ENCODE measurements at regions not wholly inside any gene's neighbourhood (a gene's known extent, or its start where the extent isn't known, plus 50 kb on each side); places are given as distances from the start of the nearest gene placed in this dataset.

- FAIRE-seq (no peak), ATAC-seq (peak; percentile 43 to 72 (median 58)), DNase-seq (no peak)
- WGBS, 2 donors = 69% methylated on average over 3 of the region's 3 CpGs
- TF ChIP-seq, protein P1, sequence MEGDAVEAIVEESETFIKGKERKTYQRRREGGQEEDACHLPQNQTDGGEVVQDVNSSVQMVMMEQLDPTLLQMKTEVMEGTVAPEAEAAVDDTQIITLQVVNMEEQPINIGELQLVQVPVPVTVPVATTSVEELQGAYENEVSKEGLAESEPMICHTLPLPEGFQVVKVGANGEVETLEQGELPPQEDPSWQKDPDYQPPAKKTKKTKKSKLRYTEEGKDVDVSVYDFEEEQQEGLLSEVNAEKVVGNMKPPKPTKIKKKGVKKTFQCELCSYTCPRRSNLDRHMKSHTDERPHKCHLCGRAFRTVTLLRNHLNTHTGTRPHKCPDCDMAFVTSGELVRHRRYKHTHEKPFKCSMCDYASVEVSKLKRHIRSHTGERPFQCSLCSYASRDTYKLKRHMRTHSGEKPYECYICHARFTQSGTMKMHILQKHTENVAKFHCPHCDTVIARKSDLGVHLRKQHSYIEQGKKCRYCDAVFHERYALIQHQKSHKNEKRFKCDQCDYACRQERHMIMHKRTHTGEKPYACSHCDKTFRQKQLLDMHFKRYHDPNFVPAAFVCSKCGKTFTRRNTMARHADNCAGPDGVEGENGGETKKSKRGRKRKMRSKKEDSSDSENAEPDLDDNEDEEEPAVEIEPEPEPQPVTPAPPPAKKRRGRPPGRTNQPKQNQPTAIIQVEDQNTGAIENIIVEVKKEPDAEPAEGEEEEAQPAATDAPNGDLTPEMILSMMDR (IDR thresholded peaks at IDR 0.05) = no peak
- no peaks in the 10 kb centered on the region for H3K27me3 ChIP-seq
- intact Hi-C loops (cut with DNase I) = no loop called here
- H3K9me3 ChIP-seq = no peaks in the 10 kb centered on the region
- H3K4me3 ChIP-seq = no peak overlapping the region
- H3K4me1 ChIP-seq = no peaks in the 10 kb centered on the region
- H3K36me3 ChIP-seq = no peaks in the 10 kb centered on the region
- no peak overlapping the region for H3K27ac ChIP-seq
Measured at GRCh38 chr10:88218362-88218761, 354.9 kb downstream of the PTEN start.

- H3K4me1 ChIP-seq = no peaks in the 10 kb centered on the region
- no peak for FAIRE-seq
- intact Hi-C loops (cut with DNase I) = no loop called here
- H3K36me3 ChIP-seq = no peaks in the 10 kb centered on the region
- WGBS, 2 donors = 93 to 94% methylated on average over 2 of the region's 2 CpGs
- H3K27ac ChIP-seq = no peak overlapping the region
- no peak for ATAC-seq
- TF ChIP-seq, protein P1 (IDR thresholded peaks at IDR 0.05) = no peak
- no peaks in the 10 kb centered on the region for H3K27me3 ChIP-seq
- H3K4me3 ChIP-seq = no peak overlapping the region
- no peaks in the 10 kb centered on the region for H3K9me3 ChIP-seq
- DNase-seq = no peak
Measured at GRCh38 chr10:88219753-88220152, 356.3 kb downstream of the PTEN start.

- FAIRE-seq (no peak), DNase-seq (no peak), ATAC-seq (no peak)
- Histone ChIP-seq H3K4me3 (no peak overlapping the region), H3K36me3 (no peaks in the 10 kb centered on the region), H3K27ac (no peak overlapping the region), H3K27me3 (no peaks in the 10 kb centered on the region), H3K4me1 (peaks cover 5 to 8% (median 5%) of the 10 kb centered on the region in 3 donors), H3K9me3 (no peaks in the 10 kb centered on the region)
- TF ChIP-seq, protein P1 (IDR thresholded peaks at IDR 0.05) = no peak
- intact Hi-C loops (cut with DNase I) = no loop called here
- 70 to 74% methylated on average over 6 of the region's 6 CpGs for WGBS, 2 donors
Measured at GRCh38 chr10:88221010-88221973, 357.9 kb downstream of the PTEN start.

DNA sequence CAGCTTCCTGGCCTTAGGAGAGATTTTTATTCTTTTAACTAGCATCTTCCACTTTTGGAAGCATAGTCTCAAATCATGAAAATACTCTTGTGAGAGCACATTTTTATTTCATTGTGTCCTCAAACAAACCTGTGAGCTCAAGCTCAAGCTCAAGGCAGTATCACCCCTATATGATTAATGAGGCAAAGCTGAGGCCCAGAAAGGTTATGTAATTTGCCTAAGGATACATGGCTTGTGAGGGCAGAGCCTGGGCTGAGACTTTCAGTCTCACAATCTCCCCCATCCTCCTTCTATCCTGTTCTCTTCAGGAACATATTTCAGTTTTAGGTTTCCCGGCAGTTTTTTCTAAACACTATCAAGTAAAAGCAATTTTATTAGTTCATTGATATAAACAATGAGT is 359.5 kb downstream of the PTEN start:
- no peaks in the 10 kb centered on the region for H3K27me3 ChIP-seq
- no peaks in the 10 kb centered on the region for H3K9me3 ChIP-seq
- H3K4me1 ChIP-seq = peaks cover 10 to 14% (median 10%) of the 10 kb centered on the region in 3 donors
- intact Hi-C loops (cut with DNase I) = no loop called here
- FAIRE-seq (no peak), DNase-seq (no peak), ATAC-seq (peak in 1 of 4 donors; percentile 24)
- no peaks in the 10 kb centered on the region for H3K36me3 ChIP-seq
- no peak overlapping the region for H3K27ac ChIP-seq
- no peak overlapping the region for H3K4me3 ChIP-seq
- 76 to 84% methylated on average over 1 of the region's 1 CpG for WGBS, 2 donors
- TF ChIP-seq, protein P1 (IDR thresholded peaks at IDR 0.05) = no peak

Measured in pancreas (tissue), 10 donors.